ENCODE measurements at regions not wholly inside any gene's neighbourhood (a gene's known extent, or its start where the extent isn't known, plus 50 kb on each side); places are given as distances from the start of the nearest gene placed in this dataset.
"Not testable (repeated sequence)": the region's sequence is repeated elsewhere in the genome, so short reads cannot be mapped to it uniquely, and the experiment has no call there.

DNA sequence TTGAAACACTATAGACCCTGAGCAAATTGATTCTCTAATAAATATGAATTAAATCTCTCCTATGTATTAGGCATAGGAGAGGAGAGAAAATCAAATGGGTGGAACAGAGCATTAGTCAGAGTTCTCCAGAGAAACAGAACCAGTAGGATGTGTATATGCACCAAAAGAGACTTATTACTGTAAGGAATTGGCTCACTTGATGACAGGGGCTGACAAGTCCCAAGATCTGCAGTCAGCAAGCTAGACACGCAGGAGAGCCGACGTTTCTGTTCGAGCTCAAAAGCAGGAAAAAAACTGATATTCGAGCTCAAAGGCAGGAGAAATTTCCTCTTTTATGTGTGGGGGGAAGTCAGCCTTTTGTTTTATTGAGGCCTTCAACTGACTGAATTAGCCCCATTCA lies 259.2 kb upstream of the KAZN start:
- TF ChIP-seq Cebpa-rat (IDR thresholded peaks at IDR 0.05), result no peak
- no peaks in the 10 kb centered on the region for H3K36me3 ChIP-seq
- H3K4me3 ChIP-seq, result no peak overlapping the region
- no peaks in the 10 kb centered on the region for H3K9me3 ChIP-seq (replicated peaks in 1 of 11)
- H3K27ac ChIP-seq, result no peak overlapping the region
- H3K27me3 ChIP-seq, result no peaks in the 10 kb centered on the region
- peaks cover 0 to 16% (median 3%) of the 10 kb centered on the region in 10 experiments; a peak in 9 of 20 replicates for H3K4me1 ChIP-seq
- no peaks in the 10 kb centered on the region; a peak in 1 of 22 replicates for H4K20me1 ChIP-seq
- H3K9ac ChIP-seq, result no peak overlapping the region
- no peak overlapping the region for H3K4me2 ChIP-seq

DNA sequence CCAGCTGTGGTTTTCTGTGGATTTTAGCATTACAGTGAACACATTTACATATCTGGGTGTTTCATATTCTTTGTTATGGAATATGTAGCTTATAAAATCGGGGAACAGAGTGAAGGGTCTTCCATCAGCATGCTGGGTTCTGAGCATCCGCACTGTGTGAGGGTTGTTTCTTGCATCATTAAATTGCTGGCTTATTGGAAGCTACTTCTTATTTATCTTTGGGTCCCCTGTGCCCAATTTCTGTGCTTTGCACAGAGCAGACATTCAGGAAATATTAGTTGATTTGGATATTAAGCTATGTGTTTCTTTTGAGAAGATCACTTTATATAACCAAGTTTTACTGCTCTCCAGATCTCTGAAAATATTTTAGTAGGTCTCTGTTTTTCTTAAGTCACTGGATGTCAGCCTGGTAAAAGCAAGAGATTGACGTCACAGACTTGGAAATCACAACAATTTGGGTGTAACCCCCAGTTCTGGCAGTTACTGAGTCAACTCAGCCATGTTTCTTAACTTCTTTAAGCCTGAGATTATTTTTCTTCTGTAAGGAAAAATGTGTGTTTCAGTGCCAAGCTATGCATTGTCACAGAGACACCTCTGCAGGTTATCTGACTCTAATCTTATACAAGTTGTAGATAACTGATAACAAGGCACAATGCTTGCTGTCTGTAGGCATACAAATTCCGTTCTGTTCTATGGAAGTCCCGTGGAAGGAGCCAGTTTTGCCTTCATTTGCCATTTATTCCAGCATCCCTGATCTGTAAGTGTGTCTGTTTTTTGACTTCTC lies 258.3 kb upstream of the KAZN start:
- Histone ChIP-seq H3K27ac (no peak overlapping the region), H3K4me3 (no peak overlapping the region), H4K20me1 (no peaks in the 10 kb centered on the region; a peak in 1 of 22 replicates), H3K36me3 (no peaks in the 10 kb centered on the region), H3K4me2 (no peak overlapping the region), H3K9ac (no peak overlapping the region), H3K27me3 (no peaks in the 10 kb centered on the region), H3K9me3 (replicated peaks in 1 of 11) (no peaks in the 10 kb centered on the region), H3K4me1 (peaks cover 0 to 7% (median 0%) of the 10 kb centered on the region in 10 experiments; a peak in 4 of 20 replicates)
- TF ChIP-seq Cebpa-rat (IDR thresholded peaks at IDR 0.05), result no peak

DNA sequence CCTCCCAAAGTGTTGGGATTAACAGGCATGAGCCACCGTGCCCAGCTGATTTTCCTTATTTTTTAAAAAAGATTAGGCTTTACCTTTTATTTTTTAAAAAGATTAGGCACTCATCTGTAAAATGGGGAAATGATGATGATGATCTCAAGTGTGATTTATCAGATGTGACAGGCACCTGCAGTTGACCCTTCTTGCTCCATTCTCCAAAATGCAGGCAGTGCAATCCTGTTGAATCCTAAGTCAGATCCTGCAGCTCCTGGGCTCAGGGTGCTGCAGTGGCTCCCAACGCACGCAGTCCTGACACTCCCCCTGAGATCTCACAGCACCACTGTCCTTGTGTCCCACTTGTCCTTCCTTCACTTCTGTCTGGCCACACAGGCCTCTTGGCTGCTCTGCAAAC lies 257.3 kb upstream of the KAZN start:
- Histone ChIP-seq H3K36me3 (no peaks in the 10 kb centered on the region), H4K20me1 (no peaks in the 10 kb centered on the region; a peak in 1 of 22 replicates), H3K9ac (no peak overlapping the region), H3K9me3 (replicated peaks in 1 of 11) (no peaks in the 10 kb centered on the region), H3K4me2 (no peak overlapping the region), H3K4me3 (no peak overlapping the region), H3K4me1 (peaks cover 0 to 4% (median 0%) of the 10 kb centered on the region in 10 experiments; a peak in 4 of 20 replicates), H3K27ac (no peak overlapping the region), H3K27me3 (no peaks in the 10 kb centered on the region)
- no peak for TF ChIP-seq Cebpa-rat (IDR thresholded peaks at IDR 0.05)

DNA sequence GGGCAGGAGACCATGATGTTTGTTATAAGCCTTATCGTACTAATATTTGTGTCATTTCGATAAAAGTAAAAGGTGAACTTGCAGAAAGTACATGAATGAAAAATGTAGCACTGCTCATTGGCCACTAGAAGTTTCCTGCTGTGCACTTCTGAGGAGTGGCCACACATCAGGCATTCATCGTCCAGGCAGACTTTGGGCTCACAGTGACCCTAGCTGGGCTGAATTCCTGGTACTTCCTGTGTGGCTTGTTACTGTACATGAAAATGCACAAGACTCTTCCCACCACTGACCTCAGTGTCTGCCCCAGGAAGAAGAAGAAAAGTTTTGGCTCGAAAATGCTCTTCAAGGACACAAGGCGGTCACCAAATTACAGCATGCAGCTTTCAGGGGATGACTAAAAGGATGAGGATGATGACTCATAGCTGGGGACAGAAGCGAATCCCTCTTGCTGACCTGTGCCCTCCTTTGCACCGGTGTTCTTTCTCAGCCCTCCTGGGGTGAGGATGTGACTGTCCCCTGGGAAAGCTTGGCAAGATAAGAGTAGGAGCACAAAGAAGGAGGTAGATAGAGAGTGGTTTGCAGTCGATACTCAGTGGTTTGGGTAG lies 252.4 kb upstream of the KAZN start:
- H3K27me3 ChIP-seq, result no peaks in the 10 kb centered on the region
- no peak overlapping the region for H3K9ac ChIP-seq
- H3K4me2 ChIP-seq, result no peak overlapping the region
- no peaks in the 10 kb centered on the region for H3K36me3 ChIP-seq
- no peak overlapping the region for H3K27ac ChIP-seq
- peaks cover 2 to 13% (median 7%) of the 10 kb centered on the region in 11 experiments; a peak in 17 of 22 replicates for H3K9me3 ChIP-seq (replicated peaks in 1 of 11)
- TF ChIP-seq Cebpa-rat (IDR thresholded peaks at IDR 0.05), result no peak
- no peak overlapping the region for H3K4me3 ChIP-seq
- no peaks in the 10 kb centered on the region; a peak in 1 of 22 replicates for H4K20me1 ChIP-seq
- peaks cover 0 to 6% (median 0%) of the 10 kb centered on the region in 10 experiments; a peak in 4 of 20 replicates for H3K4me1 ChIP-seq

DNA sequence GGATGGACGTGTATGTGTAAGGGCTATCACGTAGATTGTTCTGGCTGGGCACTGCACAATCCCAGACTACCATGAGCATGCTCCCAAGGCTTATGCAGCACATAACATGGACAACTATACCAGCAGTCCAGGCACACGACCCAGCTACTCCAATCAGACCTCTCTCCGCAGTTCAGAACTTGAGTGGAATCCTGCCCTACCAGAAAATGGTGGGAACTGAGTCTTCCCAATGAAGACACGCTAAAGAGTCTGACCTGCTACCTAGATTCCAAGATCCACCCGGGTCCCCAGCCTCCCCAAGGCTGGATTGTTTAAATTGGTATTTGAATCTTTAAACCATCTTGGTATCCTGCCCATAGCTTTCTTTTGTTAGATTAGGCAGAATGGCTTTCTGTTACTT lies 251.3 kb upstream of the KAZN start:
- Histone ChIP-seq H4K20me1 (no peaks in the 10 kb centered on the region), H3K9me3 (replicated peaks in 1 of 11) (peaks cover 9 to 19% (median 14%) of the 10 kb centered on the region in 11 experiments; a peak in 19 of 22 replicates), H3K4me3 (no peak overlapping the region), H3K9ac (no peak overlapping the region), H3K36me3 (no peaks in the 10 kb centered on the region), H3K27ac (no peak overlapping the region), H3K27me3 (no peaks in the 10 kb centered on the region), H3K4me2 (no peak overlapping the region), H3K4me1 (peaks cover 0 to 6% (median 0%) of the 10 kb centered on the region in 10 experiments; a peak in 4 of 20 replicates)
- no peak for TF ChIP-seq Cebpa-rat (IDR thresholded peaks at IDR 0.05)

DNA sequence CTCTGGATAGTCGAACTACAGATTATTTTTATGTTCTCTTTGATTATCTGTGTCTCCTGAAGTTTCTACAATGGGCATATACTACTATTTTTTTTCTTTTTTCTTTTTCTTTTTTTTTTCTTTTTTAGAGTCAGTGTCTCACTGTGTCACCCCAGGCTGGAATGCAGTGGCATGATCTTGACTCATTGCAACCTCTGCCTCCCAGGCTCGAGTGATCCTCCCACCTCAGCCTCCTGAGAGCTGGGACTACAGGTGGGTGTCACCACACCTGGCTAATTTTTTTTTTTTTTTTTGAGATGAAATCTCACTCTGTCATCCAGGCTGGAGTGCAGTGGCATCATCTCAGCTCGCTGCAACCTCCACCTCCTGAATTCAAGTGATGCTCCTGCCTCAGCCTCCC lies 250.7 kb upstream of the KAZN start:
- H3K27me3 ChIP-seq, result no peaks in the 10 kb centered on the region
- peaks cover 0 to 6% (median 0%) of the 10 kb centered on the region in 10 experiments; a peak in 4 of 20 replicates for H3K4me1 ChIP-seq
- H3K4me2 ChIP-seq, result no peak overlapping the region
- H3K36me3 ChIP-seq, result no peaks in the 10 kb centered on the region
- no peak overlapping the region for H3K27ac ChIP-seq
- peaks cover 9 to 19% (median 14%) of the 10 kb centered on the region in 11 experiments; a peak in 19 of 22 replicates for H3K9me3 ChIP-seq (replicated peaks in 1 of 11)
- H4K20me1 ChIP-seq, result no peaks in the 10 kb centered on the region
- H3K4me3 ChIP-seq, result no peak overlapping the region
- TF ChIP-seq Cebpa-rat (IDR thresholded peaks at IDR 0.05), result no peak
- H3K9ac ChIP-seq, result no peak overlapping the region

DNA sequence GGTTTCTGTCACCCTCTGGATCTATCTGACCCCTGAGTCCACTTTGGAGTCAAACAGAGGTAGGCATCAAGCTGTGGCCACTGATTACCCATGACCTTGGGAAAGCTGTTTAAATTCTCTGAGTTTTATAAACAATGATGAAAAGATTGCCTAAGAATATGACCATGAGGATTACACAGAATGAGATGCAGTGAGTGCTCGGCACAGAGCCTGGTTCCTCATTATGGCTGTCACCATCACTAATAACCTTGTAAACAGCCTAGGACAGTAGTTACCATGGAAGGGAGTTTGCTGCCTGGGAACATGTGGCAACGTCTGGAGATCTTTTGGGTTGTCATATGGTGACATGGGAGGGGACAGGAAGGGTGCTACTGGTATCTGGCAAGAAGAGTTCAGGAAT lies 248.3 kb upstream of the KAZN start:
- no peaks in the 10 kb centered on the region for H3K36me3 ChIP-seq
- no peak overlapping the region for H3K9ac ChIP-seq
- peaks cover 9 to 19% (median 14%) of the 10 kb centered on the region in 11 experiments; a peak in 19 of 22 replicates for H3K9me3 ChIP-seq (replicated peaks in 1 of 11)
- H3K4me1 ChIP-seq, result peaks cover 0 to 6% (median 0%) of the 10 kb centered on the region in 10 experiments; a peak in 4 of 20 replicates
- TF ChIP-seq Cebpa-rat (IDR thresholded peaks at IDR 0.05), result no peak
- H4K20me1 ChIP-seq, result no peaks in the 10 kb centered on the region
- no peak overlapping the region for H3K27ac ChIP-seq
- H3K27me3 ChIP-seq, result no peaks in the 10 kb centered on the region
- no peak overlapping the region for H3K4me3 ChIP-seq
- H3K4me2 ChIP-seq, result no peak overlapping the region

DNA sequence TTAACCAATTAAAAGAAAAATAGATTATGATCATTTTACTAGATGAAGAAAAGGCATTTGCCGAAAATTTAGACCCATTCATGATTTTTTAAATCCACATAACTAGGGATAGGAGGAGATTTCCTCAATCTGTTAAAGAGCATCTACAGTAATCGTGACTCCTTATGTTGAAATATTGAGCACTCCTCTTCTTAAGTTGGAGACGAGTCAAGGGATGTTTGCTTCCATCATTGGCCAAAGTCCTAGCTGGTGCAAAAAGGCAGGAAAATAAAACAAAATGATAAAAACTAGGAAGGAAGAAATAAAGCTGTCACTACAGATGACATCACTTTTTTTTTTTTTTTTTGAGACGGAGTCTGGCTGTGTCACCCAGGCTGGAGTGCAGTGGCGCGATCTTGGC lies 245.6 kb upstream of the KAZN start:
- no peak overlapping the region for H3K4me3 ChIP-seq
- no peaks in the 10 kb centered on the region for H3K36me3 ChIP-seq
- no peaks in the 10 kb centered on the region for H3K27me3 ChIP-seq
- no peaks in the 10 kb centered on the region for H4K20me1 ChIP-seq
- TF ChIP-seq Cebpa-rat (IDR thresholded peaks at IDR 0.05), result no peak
- H3K4me1 ChIP-seq, result no peaks in the 10 kb centered on the region
- no peak overlapping the region for H3K9ac ChIP-seq
- H3K4me2 ChIP-seq, result no peak overlapping the region
- H3K9me3 ChIP-seq (replicated peaks in 1 of 11), result peaks cover 9 to 23% (median 19%) of the 10 kb centered on the region in 11 experiments; a peak in 20 of 22 replicates
- H3K27ac ChIP-seq, result no peak overlapping the region

DNA sequence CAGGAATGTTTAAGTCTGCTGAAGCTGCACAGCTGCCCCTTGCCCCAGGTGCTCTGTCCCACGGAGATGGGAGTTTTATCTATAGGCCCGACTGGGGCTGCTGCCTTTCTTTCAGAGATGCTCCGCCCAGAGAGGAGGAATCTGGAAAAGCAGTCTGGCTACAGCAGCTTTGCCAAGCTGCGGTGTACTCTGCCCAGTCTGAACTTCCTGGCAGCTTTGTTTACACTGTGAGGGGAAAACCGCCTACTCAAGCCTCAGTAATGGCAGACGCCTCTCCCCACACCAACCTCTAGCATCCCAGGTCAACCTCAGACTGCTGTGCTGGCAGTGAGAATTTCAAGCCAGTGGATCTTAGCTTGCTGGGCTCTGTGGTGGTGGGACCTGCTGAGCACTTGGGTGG lies 237.5 kb upstream of the KAZN start:
- not testable (repeated sequence) for H3K27me3 ChIP-seq, H4K20me1 ChIP-seq, H3K36me3 ChIP-seq, H3K27ac ChIP-seq, H3K9ac ChIP-seq, H3K4me3 ChIP-seq, H3K4me1 ChIP-seq, H3K4me2 ChIP-seq
- peaks cover 0 to 19% (median 9%) of the 10 kb centered on the region in 11 experiments; a peak in 13 of 22 replicates for H3K9me3 ChIP-seq (replicated peaks in 1 of 11)

All from BLaER1 treated with 17β-estradiol and CSF1 and Interleukin-3, amounts not matched to agents 10 nM and 100 nM (cell line).